Liver (tissue), 8 donors: ENCODE measurements at regions not wholly inside any gene's neighbourhood (a gene's known extent, or its start where the extent isn't known, plus 50 kb on each side); places are given as distances from the start of the nearest gene placed in this dataset.

Experiments
- DNase-seq: peaks from one replicate; pipeline ENCODE4 v3.0.0-alpha.2; 2017; ENCODE audit warnings: low spot score
- H3K27ac ChIP-seq, 2 donors: one replicate each; pipeline ENCODE4 v1.7.0; 2013; ENCODE audit warnings: inconsistent platforms in 2 of 2, low read length in 2 of 2, control low read depth in 1 of 2, low read depth in 1 of 2, mild to moderate bottlenecking in 1 of 2
- H3K27me3 ChIP-seq, 4 donors: one replicate each; pipeline versions ENCODE4 v1.6.1 to v1.7.0; 2013; ENCODE audit warnings: low read length in 3 of 4, inconsistent platforms in 1 of 4, mild to moderate bottlenecking in 1 of 4, moderate library complexity in 1 of 4; ENCODE audit not compliant: control insufficient read depth in 4 of 4, insufficient read depth in 4 of 4
- H3K36me3 ChIP-seq, 4 donors: one replicate each; pipeline versions ENCODE4 v1.6.1 to v1.7.0; 2013; ENCODE audit warnings: low read length in 3 of 4, mild to moderate bottlenecking in 3 of 4, low read depth in 1 of 4, moderate library complexity in 1 of 4; ENCODE audit not compliant: control insufficient read depth in 4 of 4, insufficient read depth in 3 of 4
- H3K4me1 ChIP-seq, 4 donors: one replicate each; pipeline versions ENCODE4 v1.6.1 to v1.7.0; 2013; ENCODE audit warnings: low read length in 3 of 4, mild to moderate bottlenecking in 3 of 4, moderate library complexity in 1 of 4; ENCODE audit not compliant: control insufficient read depth in 4 of 4, insufficient read depth in 4 of 4
- H3K4me3 ChIP-seq, 3 donors: one replicate each; pipeline versions ENCODE4 v1.6.1 to v1.7.0; 2013; ENCODE audit warnings: low read length in 3 of 3, control low read depth in 1 of 3, low read depth in 1 of 3, mild to moderate bottlenecking in 1 of 3
- H3K9ac ChIP-seq, 2 donors: one replicate each; pipeline ENCODE4 v1.7.0; 2013; ENCODE audit warnings: low read length in 2 of 2, mild to moderate bottlenecking in 2 of 2, moderate library complexity in 2 of 2, control low read depth in 1 of 2, low read depth in 1 of 2
- H3K9me3 ChIP-seq, 4 donors: one replicate each; pipeline versions ENCODE4 v1.6.1 to v1.7.0; 2013; ENCODE audit warnings: low read length in 3 of 4; ENCODE audit not compliant: control insufficient read depth in 4 of 4
- ATF3 ChIP-seq: IDR thresholded peaks from 2 replicates; pipeline ENCODE4 v1.6.1; 2016; ENCODE audit warnings: antibody characterized with exemption
- CTCF ChIP-seq: fragments of 150-350 bp; IDR thresholded peaks from 2 replicates; pipeline ENCODE4 v1.5.1; 2017; ENCODE audit warnings: improper control_type of control experiment, low read depth, low read length; ENCODE audit not compliant: missing input control
- EGR1 ChIP-seq, 2 donors: IDR thresholded peaks; 2 replicates each; pipeline ENCODE4 v1.6.1; 2016 to 2018; ENCODE audit warnings: antibody characterized with exemption in 2 of 2, low read depth in 2 of 2
- FOXA1 ChIP-seq: IDR thresholded peaks from 2 replicates; pipeline ENCODE4 v1.6.1; 2016; ENCODE audit warnings: antibody characterized with exemption
- GABPA ChIP-seq, 2 donors: IDR thresholded peaks in 1 of 2; conservative IDR thresholded peaks in 1 of 2; 2 replicates each; pipeline ENCODE4 v1.6.1; 2016; ENCODE audit warnings: antibody characterized with exemption in 2 of 2, mild to moderate bottlenecking in 1 of 2, moderate library complexity in 1 of 2
- HNF4A ChIP-seq, 2 donors: conservative IDR thresholded peaks; 2 replicates each; pipeline ENCODE4 v1.6.1; 2016; ENCODE audit warnings: antibody characterized with exemption in 2 of 2, mild to moderate bottlenecking in 2 of 2
- HNF4G ChIP-seq: IDR thresholded peaks from 2 replicates; pipeline ENCODE4 v1.6.1; 2016; ENCODE audit warnings: antibody characterized with exemption
- JUND ChIP-seq, 2 donors: IDR thresholded peaks; 2 replicates each; pipeline ENCODE4 v1.6.1; 2016; ENCODE audit warnings: antibody characterized with exemption in 2 of 2
- RAD21 ChIP-seq, 2 donors: IDR thresholded peaks; 2 replicates each; pipeline ENCODE4 v1.6.1; 2016; ENCODE audit warnings: antibody characterized with exemption in 2 of 2, mild to moderate bottlenecking in 2 of 2
- REST ChIP-seq: IDR thresholded peaks from 2 replicates; pipeline ENCODE4 v1.6.1; 2016; ENCODE audit warnings: antibody characterized with exemption, mild to moderate bottlenecking
- RXRA ChIP-seq, 2 donors: IDR thresholded peaks; 2 replicates each; pipeline ENCODE4 v1.6.1; 2017 to 2018; ENCODE audit warnings: antibody characterized with exemption in 2 of 2, mild to moderate bottlenecking in 1 of 2
- SP1 ChIP-seq: IDR thresholded peaks from 2 replicates; pipeline ENCODE4 v1.6.1; 2018; ENCODE audit warnings: antibody characterized with exemption, mild to moderate bottlenecking
- TAF1 ChIP-seq: conservative IDR thresholded peaks from 2 replicates; pipeline ENCODE4 v1.6.1; 2016; ENCODE audit warnings: antibody characterized with exemption, mild to moderate bottlenecking
- YY1 ChIP-seq: IDR thresholded peaks from 2 replicates; pipeline ENCODE4 v1.6.1; 2016; ENCODE audit warnings: antibody characterized with exemption, mild to moderate bottlenecking
- ZBTB33 ChIP-seq: IDR thresholded peaks from 2 replicates; pipeline ENCODE4 v1.6.1; 2016; ENCODE audit warnings: antibody characterized with exemption
- WGBS: extraction: QIAGEN DNeasy Blood & Tissue Kit; methylation state at CpG from one replicate; pipeline ENCODE4 v1.1.7; 2013; 5-methylcytosine and 5-hydroxymethylcytosine counted together
- donor health status: healthy.
- donor health status: healthy.
- donor health status: healthy.
- donor health status: healthy.
- donor health status: healthy.

GRCh38 chr1:53401813-53402745, 57.1 kb upstream of the DMRTB1 start:
- H3K4me1 ChIP-seq = no peaks in the 10 kb centered on the region
- H3K9me3 ChIP-seq = no peaks in the 10 kb centered on the region
- no peaks in the 10 kb centered on the region for H3K27me3 ChIP-seq
- 86% methylated on average over 11 of the region's 11 CpGs for WGBS
- no peak overlapping the region for H3K4me3 ChIP-seq
- H3K9ac ChIP-seq = no peak overlapping the region
- no peak for DNase-seq
- no peaks in the 10 kb centered on the region for H3K36me3 ChIP-seq
- no peak overlapping the region for H3K27ac ChIP-seq
- TF ChIP-seq ATF3 (no peak), CTCF (no peak), GABPA (IDR thresholded peaks at IDR 0.05 in 1 of 2, conservative IDR thresholded peaks at IDR 0.05 in 1 of 2) (no peak), TAF1 (no peak), HNF4G (no peak), YY1 (no peak), ZBTB33 (no peak)

GRCh38 chr1:53402891-53403655, 56.1 kb upstream of the DMRTB1 start:
- WGBS = 93% methylated on average over 10 of the region's 10 CpGs
- H3K36me3 ChIP-seq = no peaks in the 10 kb centered on the region
- H3K27me3 ChIP-seq = no peaks in the 10 kb centered on the region
- DNase-seq = no peak
- no peaks in the 10 kb centered on the region for H3K4me1 ChIP-seq
- TF ChIP-seq TAF1 = no peak
- TF ChIP-seq YY1 = no peak
- no peak for TF ChIP-seq HNF4A (conservative IDR thresholded peaks at IDR 0.05)
- no peak for TF ChIP-seq EGR1 (IDR thresholded peaks at IDR 0.05; ENCODE audit: low read depth in 2 of 2)
- no peak overlapping the region for H3K27ac ChIP-seq
- no peak overlapping the region for H3K9ac ChIP-seq
- H3K4me3 ChIP-seq = no peak overlapping the region
- H3K9me3 ChIP-seq = no peaks in the 10 kb centered on the region

- no peaks in the 10 kb centered on the region for H3K27me3 ChIP-seq
- H3K36me3 ChIP-seq = no peaks in the 10 kb centered on the region
- H3K27ac ChIP-seq = no peak overlapping the region
- no peaks in the 10 kb centered on the region for H3K4me1 ChIP-seq
- 89% methylated on average over 7 of the region's 7 CpGs for WGBS
- no peaks in the 10 kb centered on the region for H3K9me3 ChIP-seq
- H3K4me3 ChIP-seq = no peak overlapping the region
- H3K9ac ChIP-seq = no peak overlapping the region
- DNase-seq = no peak
- TF ChIP-seq RXRA (IDR thresholded peaks at IDR 0.05) = no peak
- no peak for TF ChIP-seq ZBTB33
- no peak for TF ChIP-seq GABPA (IDR thresholded peaks at IDR 0.05 in 1 of 2, conservative IDR thresholded peaks at IDR 0.05 in 1 of 2)
- TF ChIP-seq FOXA1 = no peak
- TF ChIP-seq SP1 = no peak
- no peak for TF ChIP-seq RAD21 (IDR thresholded peaks at IDR 0.05)
- TF ChIP-seq REST = no peak
- no peak for TF ChIP-seq JUND (IDR thresholded peaks at IDR 0.05)
- no peak for TF ChIP-seq HNF4A (conservative IDR thresholded peaks at IDR 0.05)
- TF ChIP-seq TAF1 = no peak
Observed at GRCh38 chr1:53405737-53406136, 53.5 kb upstream of the DMRTB1 start.
